ENCODE measurements at regions not wholly inside any gene's neighbourhood (a gene's known extent, or its start where the extent isn't known, plus 50 kb on each side); places are given as distances from the start of the nearest gene placed in this dataset.

DNA sequence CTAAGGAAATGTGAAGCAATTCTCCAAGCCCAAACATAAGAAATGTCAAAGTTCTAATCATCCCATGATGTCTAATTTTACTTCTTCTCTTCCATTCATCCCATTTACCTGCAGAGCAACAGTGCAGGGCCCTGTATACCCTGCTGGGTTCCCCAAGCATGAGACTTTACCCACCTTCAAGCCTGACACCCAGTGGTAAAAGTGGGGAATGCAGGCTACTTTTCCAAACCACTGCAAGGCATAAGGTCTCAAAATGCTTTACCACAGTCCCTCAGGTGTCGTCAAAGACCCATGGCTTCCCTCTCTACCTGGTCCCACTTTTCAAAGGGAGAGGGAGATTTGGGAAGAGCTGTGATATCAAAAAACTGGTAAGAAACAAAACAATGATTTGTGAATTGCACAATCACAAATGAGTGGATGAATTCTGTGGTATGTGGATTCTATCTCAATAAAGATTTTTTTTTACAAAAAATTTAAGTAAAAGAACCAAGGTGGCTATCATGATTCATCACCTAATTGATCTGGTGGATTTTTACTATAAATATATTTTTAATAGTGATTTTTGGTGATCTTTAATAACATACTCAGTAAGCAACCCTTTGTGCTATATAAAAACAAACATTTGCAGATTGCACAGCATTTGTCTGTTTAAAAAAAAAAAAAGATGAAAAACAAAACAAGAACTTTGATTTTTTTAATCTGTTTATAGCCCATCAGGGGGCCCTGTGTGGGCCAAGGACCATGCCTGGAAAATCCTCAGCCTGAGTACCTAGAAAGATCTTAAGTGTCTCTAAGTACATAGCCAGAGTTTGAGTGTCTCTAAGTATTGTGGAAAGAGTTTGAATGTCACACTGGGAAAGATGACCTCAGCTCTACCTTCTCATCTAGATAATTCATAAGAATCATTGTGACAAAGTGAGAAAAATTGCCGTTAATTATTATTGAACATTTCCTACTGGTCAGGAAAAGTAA lies 73.1 kb upstream of the GJB5 start:
- H3K4me3 ChIP-seq (ENCODE audit: low read depth, low read length) = no peak overlapping the region
- TF ChIP-seq CTCF (IDR thresholded peaks at IDR 0.05; ENCODE audit: insufficient read depth, low read length, severe bottlenecking) = peak; percentile 89
- H3K27me3 ChIP-seq (ENCODE audit: control insufficient read depth, insufficient read depth, low read length) = peaks cover 1% of the 10 kb centered on the region
- FAIRE-seq (no peak), DNase-seq (ENCODE audit: low read depth) (peak; percentile 59)
- no peaks in the 10 kb centered on the region for H3K36me3 ChIP-seq (ENCODE audit: control insufficient read depth, insufficient read depth, low read length)

GRCh38 chr1:34682452-34683223 lies 72.2 kb upstream of the GJB5 start:
- no peak overlapping the region for H3K4me3 ChIP-seq (ENCODE audit: low read depth, low read length)
- FAIRE-seq (no peak), DNase-seq (ENCODE audit: low read depth) (no peak)
- TF ChIP-seq CTCF (IDR thresholded peaks at IDR 0.05; ENCODE audit: insufficient read depth, low read length, severe bottlenecking) = no peak
- peaks cover 1% of the 10 kb centered on the region for H3K27me3 ChIP-seq (ENCODE audit: control insufficient read depth, insufficient read depth, low read length)
- no peaks in the 10 kb centered on the region for H3K36me3 ChIP-seq (ENCODE audit: control insufficient read depth, insufficient read depth, low read length)

DNA sequence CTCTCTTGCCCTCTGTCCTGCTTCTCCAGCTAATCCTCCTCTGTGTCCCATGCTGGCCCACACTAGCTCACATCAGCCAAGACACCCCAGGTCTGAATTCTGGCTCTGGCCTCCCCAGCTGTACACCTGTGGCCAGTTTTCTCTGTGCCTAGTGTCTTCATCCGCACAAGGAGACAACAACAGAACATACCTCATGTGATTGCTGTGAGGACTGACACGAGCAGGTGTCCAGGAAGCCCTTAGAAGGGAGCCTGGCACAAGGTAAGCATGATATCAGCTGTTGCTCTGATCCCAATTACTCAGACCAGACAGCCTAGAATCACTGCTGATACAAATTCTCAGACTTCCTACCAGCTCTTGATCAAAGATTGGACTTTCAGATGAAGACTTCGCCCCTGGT lies 71.2 kb upstream of the GJB5 start:
- no peak for TF ChIP-seq CTCF (IDR thresholded peaks at IDR 0.05; ENCODE audit: insufficient read depth, low read length, severe bottlenecking)
- no peak overlapping the region for H3K4me3 ChIP-seq (ENCODE audit: low read depth, low read length)
- peaks cover 3% of the 10 kb centered on the region for H3K27me3 ChIP-seq (ENCODE audit: control insufficient read depth, insufficient read depth, low read length)
- FAIRE-seq = no peak
- DNase-seq (ENCODE audit: low read depth) = no peak
- H3K36me3 ChIP-seq (ENCODE audit: control insufficient read depth, insufficient read depth, low read length) = no peaks in the 10 kb centered on the region

- FAIRE-seq = no peak
- no peak overlapping the region for H3K4me3 ChIP-seq (ENCODE audit: low read depth, low read length)
- TF ChIP-seq CTCF (IDR thresholded peaks at IDR 0.05; ENCODE audit: insufficient read depth, low read length, severe bottlenecking) = no peak
- H3K36me3 ChIP-seq (ENCODE audit: control insufficient read depth, insufficient read depth, low read length) = no peaks in the 10 kb centered on the region
- H3K27me3 ChIP-seq (ENCODE audit: control insufficient read depth, insufficient read depth, low read length) = peaks cover 5% of the 10 kb centered on the region
- DNase-seq (ENCODE audit: low read depth) = no peak
Measured at GRCh38 chr1:34684266-34684665, 70.6 kb upstream of the GJB5 start.

GRCh38 chr1:34685225-34685624 lies 69.6 kb upstream of the GJB5 start:
- TF ChIP-seq CTCF (IDR thresholded peaks at IDR 0.05; ENCODE audit: insufficient read depth, low read length, severe bottlenecking) = no peak
- FAIRE-seq (no peak), DNase-seq (ENCODE audit: low read depth) (no peak)
- peaks cover 6% of the 10 kb centered on the region for H3K27me3 ChIP-seq (ENCODE audit: control insufficient read depth, insufficient read depth, low read length)
- H3K36me3 ChIP-seq (ENCODE audit: control insufficient read depth, insufficient read depth, low read length) = no peaks in the 10 kb centered on the region
- H3K4me3 ChIP-seq (ENCODE audit: low read depth, low read length) = no peak overlapping the region

Data from bronchial epithelial cell (primary cell).